ENCODE measurements at regions not wholly inside any gene's neighbourhood (a gene's known extent, or its start where the extent isn't known, plus 50 kb on each side); places are given as distances from the start of the nearest gene placed in this dataset.

GRCh38 chr22:48804811-48805301 is 1022.8 kb downstream of the BRD1 start:
- DNase-seq, result no peak

- DNase-seq, result no peak
Observed at GRCh38 chr22:48803948-48804810, 1023.5 kb downstream of the BRD1 start.

GRCh38 chr22:48803171-48803947 is 1024.3 kb downstream of the BRD1 start:
- no peak for DNase-seq

- DNase-seq, result no peak
Observed at GRCh38 chr22:48802576-48802975, 1025.1 kb downstream of the BRD1 start.

GRCh38 chr22:48800886-48801607 is 1026.6 kb downstream of the BRD1 start:
- DNase-seq, result no peak

GRCh38 chr22:48800036-48800885 is 1027.4 kb downstream of the BRD1 start:
- DNase-seq, result no peak

GRCh38 chr22:48799227-48799970 is 1028.3 kb downstream of the BRD1 start:
- no peak for DNase-seq

GRCh38 chr22:48798281-48799226 is 1029.1 kb downstream of the BRD1 start:
- no peak for DNase-seq

- no peak for DNase-seq
Observed at GRCh38 chr22:48797731-48798130, 1029.9 kb downstream of the BRD1 start.

- DNase-seq, result no peak
Observed at GRCh38 chr22:48796310-48797015, 1031.2 kb downstream of the BRD1 start.

- no peak for DNase-seq
Observed at GRCh38 chr22:48795664-48796063, 1032.0 kb downstream of the BRD1 start.

- no peak for DNase-seq
Observed at GRCh38 chr22:48794906-48795305, 1032.8 kb downstream of the BRD1 start.

GRCh38 chr22:48793949-48794348 is 1033.7 kb downstream of the BRD1 start:
- DNase-seq, result no peak

GRCh38 chr22:48786679-48786996 is 1041.0 kb downstream of the BRD1 start:
- DNase-seq, result no peak

GRCh38 chr22:48785792-48786678 is 1041.6 kb downstream of the BRD1 start:
- DNase-seq, result no peak

- no peak for DNase-seq
Observed at GRCh38 chr22:48784701-48785503, 1042.8 kb downstream of the BRD1 start.

GRCh38 chr22:48783821-48784266 is 1043.8 kb downstream of the BRD1 start:
- no peak for DNase-seq

All from 8988T (cell line).